GM21515 (cell line): ENCODE measurements at regions not wholly inside any gene's neighbourhood (a gene's known extent, or its start where the extent isn't known, plus 50 kb on each side); places are given as distances from the start of the nearest gene placed in this dataset.

Source experiments
- ATAC-seq: cut with Tn5 transposase; IDR thresholded peaks from one replicate; pipeline ENCODE4 v1.9.1; 2021; ENCODE audit not compliant: unreplicated experiment

DNA sequence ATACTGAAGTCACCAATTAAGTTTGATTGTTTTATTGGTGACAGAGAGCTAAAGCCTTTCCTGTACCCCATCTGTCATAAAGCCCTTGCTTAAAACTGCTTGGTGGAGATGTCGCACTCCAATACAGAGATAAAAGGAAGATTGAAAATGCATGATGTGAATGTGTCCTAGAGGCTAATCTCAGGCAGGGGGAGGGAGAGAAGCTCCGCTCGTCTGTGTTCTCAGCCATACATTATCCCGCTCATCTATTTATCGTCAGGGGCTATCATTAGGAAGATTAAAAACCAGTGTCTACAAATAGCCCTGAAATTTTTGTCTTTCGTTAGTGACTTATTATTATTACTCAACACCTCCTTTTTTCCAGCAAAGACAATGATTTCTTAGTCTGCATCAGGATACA is 110.3 kb downstream of the CMPK2 start:
- no peak for ATAC-seq

DNA sequence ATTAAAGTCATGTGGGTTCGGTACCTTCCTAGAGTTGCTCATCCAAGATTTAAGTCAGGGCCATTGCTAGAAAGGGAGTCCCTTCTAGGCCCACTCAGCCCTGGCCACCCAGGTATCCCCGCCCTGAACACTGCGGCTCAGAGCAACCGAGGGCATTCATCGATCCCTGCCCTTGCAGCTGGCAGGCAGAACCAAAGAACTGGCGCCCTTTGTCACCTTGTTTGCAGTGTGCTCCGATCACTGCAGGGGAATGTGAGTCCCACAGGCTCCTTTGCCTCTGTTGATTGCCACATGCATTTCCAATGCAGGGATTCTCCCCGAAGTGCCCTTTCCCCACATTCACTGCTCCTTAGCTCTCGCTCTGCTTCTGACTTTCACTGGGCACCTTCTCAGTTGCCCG is 108.5 kb downstream of the CMPK2 start:
- ATAC-seq, result no peak

- no peak for ATAC-seq
Measured at GRCh38 chr2:6759689-6760088, 106.0 kb downstream of the CMPK2 start.

- no peak for ATAC-seq
Measured at GRCh38 chr2:6760132-6760531, 105.6 kb downstream of the CMPK2 start.

DNA sequence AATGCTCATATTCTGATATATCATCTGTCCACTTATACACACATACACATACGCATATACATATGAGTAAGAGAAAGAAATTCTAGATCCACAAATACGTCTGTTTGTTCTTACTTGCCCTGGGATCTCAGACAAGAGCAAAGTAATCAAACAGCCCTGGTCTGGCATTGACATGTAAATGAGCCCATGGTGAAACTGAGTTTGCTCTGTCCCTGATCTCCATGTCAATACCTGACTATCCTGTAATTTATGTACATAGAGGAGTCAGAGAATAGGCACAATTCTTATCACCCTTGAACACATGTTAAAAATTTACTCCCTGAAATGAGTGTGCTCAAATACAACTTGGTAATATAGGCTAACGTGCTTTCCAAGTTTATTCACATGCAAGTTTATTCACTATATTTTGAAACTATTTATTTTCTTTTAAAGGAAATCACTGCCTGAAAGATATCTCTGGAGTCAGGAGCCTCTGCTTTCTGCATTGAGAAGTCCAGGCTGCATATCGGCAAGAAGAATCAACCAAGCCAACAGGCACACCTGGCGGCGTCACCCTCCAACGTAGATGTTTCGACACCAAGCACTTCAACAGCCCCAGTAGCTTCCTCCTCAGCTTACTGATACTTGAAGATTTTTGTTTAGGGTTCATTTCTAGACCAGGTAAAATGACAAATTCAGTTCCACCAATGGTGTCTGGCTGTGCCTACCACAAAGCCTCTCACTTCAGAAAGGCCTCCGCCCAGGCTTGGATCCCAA is 100.6 kb downstream of the CMPK2 start:
- no peak for ATAC-seq

GRCh38 chr2:6769346-6769745 is 96.4 kb downstream of the CMPK2 start:
- ATAC-seq, result no peak

DNA sequence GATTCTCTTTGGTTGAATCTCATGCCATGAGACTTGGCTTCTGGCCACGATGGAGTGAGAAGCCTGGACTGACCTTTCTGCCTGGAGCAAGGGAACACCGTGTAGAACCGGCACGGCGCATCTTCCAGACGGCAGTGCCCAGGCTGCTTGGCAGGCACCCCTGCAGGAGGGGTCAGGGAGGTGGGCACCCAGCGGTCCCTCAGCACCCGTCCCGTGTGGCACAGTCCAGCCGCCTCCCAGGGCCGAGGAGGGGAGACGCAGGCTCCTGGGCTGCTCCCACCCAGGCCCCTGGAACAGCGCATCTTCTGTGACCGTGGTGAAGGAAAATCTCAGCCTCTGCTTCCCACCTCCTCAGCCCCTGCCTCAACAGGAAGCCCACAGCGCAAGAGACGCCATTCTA is 95.7 kb downstream of the CMPK2 start:
- ATAC-seq, result no peak

DNA sequence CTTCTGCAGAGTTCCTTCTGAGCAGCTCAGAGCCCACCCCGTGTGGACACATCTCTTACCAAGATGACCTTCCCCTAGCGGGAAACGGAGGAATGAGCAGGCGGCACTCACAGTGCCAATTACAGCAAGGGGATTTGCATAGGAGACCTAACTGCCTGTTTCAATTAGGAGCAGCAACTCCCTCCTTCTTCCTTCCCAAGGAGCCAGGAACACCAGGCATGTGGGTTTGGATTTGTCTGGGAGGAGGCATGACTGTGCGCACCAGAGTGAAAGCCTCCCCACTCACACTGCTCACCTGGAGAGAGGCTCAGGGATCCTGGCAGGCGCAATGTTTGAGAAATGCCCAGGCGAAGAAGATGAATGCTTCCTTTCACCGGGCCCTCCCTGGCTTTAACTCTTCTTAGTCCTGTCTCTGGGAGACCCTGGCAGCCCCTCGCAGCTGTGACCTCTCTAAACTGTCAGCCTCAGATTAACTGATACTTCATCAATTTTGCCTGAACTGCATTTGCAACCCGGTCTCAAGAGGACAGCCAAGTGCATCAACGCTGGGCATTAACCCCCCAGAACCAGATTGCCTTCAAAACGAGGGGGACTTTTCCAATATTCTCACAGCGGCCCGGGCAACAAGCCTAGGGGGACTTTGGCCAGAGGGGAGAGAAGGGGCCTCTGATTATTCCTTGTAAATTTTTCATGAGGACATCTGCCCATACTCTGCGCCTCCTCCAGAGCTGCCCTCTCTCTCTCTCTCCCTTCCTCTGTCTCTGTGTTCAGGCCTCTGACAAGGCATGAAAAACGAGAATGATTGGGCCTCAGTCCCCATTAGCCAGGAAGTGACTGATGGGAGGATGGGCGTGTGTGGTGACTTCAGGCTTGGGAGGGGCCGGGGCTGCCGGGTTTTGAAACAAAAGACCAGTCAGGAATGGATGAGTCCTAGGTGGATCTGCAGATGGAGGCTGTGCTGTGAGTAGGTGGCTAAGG is 93.8 kb downstream of the CMPK2 start:
- no peak for ATAC-seq

- peak; percentile 92 for ATAC-seq
Measured at GRCh38 chr2:6773007-6773693, 92.6 kb downstream of the CMPK2 start.

- ATAC-seq, result no peak
Measured at GRCh38 chr2:6773694-6774044, 92.0 kb downstream of the CMPK2 start.

- ATAC-seq, result no peak
Measured at GRCh38 chr2:6776125-6776524, 89.6 kb downstream of the CMPK2 start.

- no peak for ATAC-seq
Measured at GRCh38 chr2:6777626-6778025, 88.1 kb downstream of the CMPK2 start.

GRCh38 chr2:6780765-6781274 is 84.9 kb downstream of the CMPK2 start:
- ATAC-seq, result peak; percentile 63

DNA sequence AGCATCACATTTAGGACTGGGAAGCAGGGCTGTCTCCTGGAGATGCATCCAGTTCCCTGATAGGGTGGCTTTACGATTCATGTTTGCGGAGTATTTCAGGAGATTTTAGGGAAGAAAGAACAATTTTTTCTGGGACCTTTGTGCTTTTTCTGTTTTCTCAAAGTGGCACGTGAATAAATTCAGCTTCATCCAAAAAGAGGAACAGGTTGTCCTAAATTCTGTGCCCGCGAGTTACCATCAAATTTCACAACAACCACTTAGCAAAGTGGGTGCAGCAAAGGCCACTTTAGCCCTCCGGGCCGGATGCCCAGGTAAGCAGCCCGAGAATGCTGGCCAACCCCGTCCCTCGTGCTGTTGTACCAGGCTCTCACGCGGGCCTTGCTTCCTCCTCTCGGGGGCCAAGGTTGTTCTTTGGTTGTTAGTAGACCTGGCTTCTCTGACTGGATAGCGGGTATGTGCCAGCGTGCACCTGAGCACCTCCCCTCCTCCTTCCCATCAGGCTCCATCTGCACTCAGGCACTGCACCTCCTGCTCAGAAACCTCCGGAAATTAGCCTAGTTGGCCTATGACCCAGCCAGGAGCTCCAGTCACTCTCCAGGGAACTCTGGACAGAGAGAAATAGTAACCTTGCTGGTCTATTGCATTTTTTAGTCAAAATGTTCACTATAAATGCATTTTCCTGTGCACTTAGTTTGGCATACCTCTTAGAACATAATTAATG is 83.0 kb downstream of the CMPK2 start:
- ATAC-seq, result no peak

GRCh38 chr2:6783238-6783614 is 82.5 kb downstream of the CMPK2 start:
- ATAC-seq, result no peak

DNA sequence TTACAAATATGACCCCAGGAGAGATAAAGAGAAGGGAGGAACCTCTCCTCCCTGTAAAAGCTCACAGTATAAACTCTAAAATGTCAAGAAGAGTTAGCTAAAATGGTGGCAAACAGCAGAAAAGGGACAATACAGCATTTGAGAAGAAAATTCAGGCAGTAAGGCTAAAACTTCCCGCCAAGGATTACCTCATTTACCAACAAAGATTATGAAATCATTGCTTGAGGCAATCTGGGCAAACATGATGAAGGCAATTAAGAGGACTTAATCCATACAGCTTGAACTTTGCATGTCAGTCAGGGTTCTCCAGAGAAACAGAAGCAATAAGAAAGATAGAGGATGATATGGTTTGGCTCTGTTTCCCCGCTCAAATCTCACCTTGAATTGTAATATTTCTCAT is 81.4 kb downstream of the CMPK2 start:
- no peak for ATAC-seq

- ATAC-seq, result no peak
Measured at GRCh38 chr2:6785493-6785892, 80.2 kb downstream of the CMPK2 start.

GRCh38 chr2:6787376-6787775 is 78.3 kb downstream of the CMPK2 start:
- no peak for ATAC-seq

DNA sequence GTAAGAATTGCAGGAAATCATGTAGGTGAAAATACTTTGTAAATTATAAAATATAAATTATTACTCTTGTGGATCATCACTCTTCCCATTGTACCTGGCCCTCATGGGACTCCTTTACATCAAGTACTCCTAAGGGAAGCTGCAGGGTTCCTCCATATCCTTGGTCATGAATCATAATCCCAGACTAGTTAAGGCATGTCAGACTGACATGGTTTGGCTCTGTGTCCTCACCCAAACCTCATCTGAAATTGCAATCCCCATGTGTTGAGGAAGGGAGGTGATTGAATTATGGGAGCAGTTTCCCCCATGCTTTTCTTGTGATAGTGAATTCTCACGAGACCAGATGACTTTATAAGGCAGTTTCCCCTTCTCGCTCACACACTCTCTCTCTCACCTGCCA is 77.1 kb downstream of the CMPK2 start:
- no peak for ATAC-seq

DNA sequence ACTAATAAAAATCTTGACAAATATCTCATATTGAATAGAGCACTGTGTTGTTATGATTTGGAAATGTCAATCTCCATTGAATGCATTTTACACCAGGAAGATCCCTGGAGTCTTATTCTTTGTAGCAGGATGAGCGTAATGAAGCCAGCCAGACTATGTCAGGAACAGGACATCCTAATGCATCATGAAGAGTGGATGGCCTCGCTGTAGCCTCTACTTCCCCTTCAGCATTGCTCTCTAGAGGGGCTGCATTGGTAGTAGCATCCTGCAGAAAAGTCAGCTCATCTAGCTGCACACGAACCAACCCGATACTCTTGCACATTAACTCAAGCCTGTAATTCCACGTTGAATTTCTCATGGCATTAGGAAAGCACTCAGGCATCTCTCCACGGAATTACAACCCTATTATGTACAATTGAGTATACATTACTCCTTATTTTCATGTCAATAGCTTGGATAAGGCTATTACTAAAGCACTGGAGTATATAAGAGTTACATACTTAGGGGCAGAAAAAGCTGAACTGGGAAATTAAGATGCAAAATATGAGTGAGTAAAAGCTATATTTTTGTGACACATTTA is 76.1 kb downstream of the CMPK2 start:
- ATAC-seq, result no peak
